Nephron progenitor cell (in vitro differentiated cells): ENCODE measurements at regions not wholly inside any gene's neighbourhood (a gene's known extent, or its start where the extent isn't known, plus 50 kb on each side); places are given as distances from the start of the nearest gene placed in this dataset.

Source experiments
- DNase-seq: peaks from one replicate; pipeline ENCODE4 v3.0.0; 2021
- H3K27ac Mint-ChIP-seq: 2 replicates; pipeline ENCODE4 v1.8.0; 2021; ENCODE audit warnings: mild to moderate bottlenecking, moderate library complexity, mixed read lengths
- H3K27me3 Mint-ChIP-seq: 2 replicates; pipeline ENCODE4 v1.8.0; 2021; ENCODE audit warnings: mild to moderate bottlenecking, low read depth, mixed read lengths; ENCODE audit not compliant: poor library complexity
- H3K36me3 Mint-ChIP-seq: 2 replicates; pipeline ENCODE4 v1.8.0; 2021; ENCODE audit warnings: low read depth, mixed read lengths
- H3K4me1 Mint-ChIP-seq: 2 replicates; pipeline ENCODE4 v1.8.0; 2021; ENCODE audit warnings: mixed read lengths
- H3K4me3 Mint-ChIP-seq: 2 replicates; pipeline ENCODE4 v1.8.0; 2021; ENCODE audit warnings: mild to moderate bottlenecking, moderate library complexity, mixed read lengths
- H3K9me3 Mint-ChIP-seq: 2 replicates; pipeline ENCODE4 v1.8.0; 2021; ENCODE audit warnings: mild to moderate bottlenecking, moderate library complexity, mixed read lengths
- CTCF ChIP-seq: fragments of 200-600 bp; sonication (generic); IDR thresholded peaks from 2 replicates; pipeline ENCODE4 v1.5.0; 2021; ENCODE audit warnings: antibody characterized with exemption

GRCh38 chr14:54172114-54172513 lies 215.5 kb upstream of the BMP4 start:
- Mint-ChIP-seq H3K4me1 (peaks cover 70% of the 10 kb centered on the region), H3K27me3 (no peaks in the 10 kb centered on the region), H3K27ac (no peak overlapping the region), H3K9me3 (no peaks in the 10 kb centered on the region), H3K4me3 (no peak overlapping the region), H3K36me3 (no peaks in the 10 kb centered on the region)
- no peak for TF ChIP-seq CTCF
- no peak for DNase-seq

- no peak overlapping the region for H3K4me3 Mint-ChIP-seq
- H3K27me3 Mint-ChIP-seq = no peaks in the 10 kb centered on the region
- H3K4me1 Mint-ChIP-seq = peaks cover 75% of the 10 kb centered on the region
- no peak overlapping the region for H3K27ac Mint-ChIP-seq
- no peaks in the 10 kb centered on the region for H3K9me3 Mint-ChIP-seq
- no peak for TF ChIP-seq CTCF
- no peaks in the 10 kb centered on the region for H3K36me3 Mint-ChIP-seq
- DNase-seq = no peak
Measured at GRCh38 chr14:54172562-54172961, 215.9 kb upstream of the BMP4 start.

GRCh38 chr14:54173802-54174201 lies 217.2 kb upstream of the BMP4 start:
- H3K36me3 Mint-ChIP-seq = no peaks in the 10 kb centered on the region
- TF ChIP-seq CTCF = no peak
- no peaks in the 10 kb centered on the region for H3K27me3 Mint-ChIP-seq
- no peaks in the 10 kb centered on the region for H3K9me3 Mint-ChIP-seq
- no peak for DNase-seq
- peaks cover 87% of the 10 kb centered on the region for H3K4me1 Mint-ChIP-seq
- peak overlapping the region; percentile 96 for H3K27ac Mint-ChIP-seq
- no peak overlapping the region for H3K4me3 Mint-ChIP-seq

- H3K36me3 Mint-ChIP-seq = no peaks in the 10 kb centered on the region
- H3K4me1 Mint-ChIP-seq = peaks cover 90% of the 10 kb centered on the region
- DNase-seq = no peak
- H3K9me3 Mint-ChIP-seq = no peaks in the 10 kb centered on the region
- peak overlapping the region; percentile 37 for H3K4me3 Mint-ChIP-seq
- H3K27me3 Mint-ChIP-seq = no peaks in the 10 kb centered on the region
- TF ChIP-seq CTCF = no peak
- H3K27ac Mint-ChIP-seq = peak overlapping the region; percentile 96
Measured at GRCh38 chr14:54174457-54174856, 217.8 kb upstream of the BMP4 start.

GRCh38 chr14:54175298-54175942 lies 218.8 kb upstream of the BMP4 start:
- Mint-ChIP-seq H3K4me3 (peak overlapping the region; percentile 9), H3K36me3 (no peaks in the 10 kb centered on the region), H3K27me3 (no peaks in the 10 kb centered on the region), H3K9me3 (no peaks in the 10 kb centered on the region), H3K27ac (peak overlapping the region; percentile 46), H3K4me1 (peaks cover 90% of the 10 kb centered on the region)
- DNase-seq = peak; percentile 77
- TF ChIP-seq CTCF = peak; percentile 93

GRCh38 chr14:54177019-54177418 lies 219.8 kb upstream of the CDKN3 start:
- Mint-ChIP-seq H3K36me3 (no peaks in the 10 kb centered on the region), H3K27ac (peak overlapping the region; percentile 74), H3K4me1 (peaks cover 86% of the 10 kb centered on the region), H3K27me3 (no peaks in the 10 kb centered on the region), H3K4me3 (no peak overlapping the region), H3K9me3 (no peaks in the 10 kb centered on the region)
- TF ChIP-seq CTCF = no peak
- no peak for DNase-seq
